Peyer's patch (tissue), 4 donors: ENCODE measurements at regions not wholly inside any gene's neighbourhood (a gene's known extent, or its start where the extent isn't known, plus 50 kb on each side); places are given as distances from the start of the nearest gene placed in this dataset.

Experiments
- POLR2A ChIP-seq, 2 donors: fragments of 450-650 bp; IDR thresholded peaks; one replicate each; pipeline ENCODE4 v1.5.1; 2017; ENCODE audit warnings: antibody characterized with exemption in 2 of 2, mild to moderate bottlenecking in 2 of 2, moderate library complexity in 2 of 2
- TF ChIP-seq, protein P1 (sequence below), 6 experiments: fragments of 450-650 bp in 4 of 6; fragments of 200-600 bp in 2 of 6; sonication (generic) in 1 of 6; IDR thresholded peaks; one replicate each; pipeline ENCODE4 v1.5.1; 2017 to 2019; ENCODE audit warnings: antibody characterized with exemption in 6 of 6, mild to moderate bottlenecking in 3 of 6, moderate library complexity in 1 of 6

DNA sequence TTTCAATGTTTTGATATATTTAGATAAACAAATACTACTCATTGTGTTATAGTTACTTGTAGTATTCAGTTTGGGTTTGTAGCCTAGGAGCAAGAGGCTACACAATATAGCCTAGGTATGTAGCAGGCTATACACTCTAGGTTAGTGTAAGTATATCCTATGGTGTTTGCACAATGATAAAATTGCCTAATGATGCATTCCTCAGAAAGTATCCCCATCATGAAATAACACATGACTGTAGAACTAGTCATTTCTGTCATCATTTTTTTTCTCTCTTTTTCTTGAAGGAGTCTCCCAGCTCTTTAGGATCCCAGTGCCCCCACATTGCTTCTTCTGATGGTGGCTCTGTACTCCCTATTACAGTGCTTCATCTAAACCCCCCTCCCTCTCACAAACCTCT is 157.7 kb upstream of the CADPS start:
- TF ChIP-seq, protein P1, sequence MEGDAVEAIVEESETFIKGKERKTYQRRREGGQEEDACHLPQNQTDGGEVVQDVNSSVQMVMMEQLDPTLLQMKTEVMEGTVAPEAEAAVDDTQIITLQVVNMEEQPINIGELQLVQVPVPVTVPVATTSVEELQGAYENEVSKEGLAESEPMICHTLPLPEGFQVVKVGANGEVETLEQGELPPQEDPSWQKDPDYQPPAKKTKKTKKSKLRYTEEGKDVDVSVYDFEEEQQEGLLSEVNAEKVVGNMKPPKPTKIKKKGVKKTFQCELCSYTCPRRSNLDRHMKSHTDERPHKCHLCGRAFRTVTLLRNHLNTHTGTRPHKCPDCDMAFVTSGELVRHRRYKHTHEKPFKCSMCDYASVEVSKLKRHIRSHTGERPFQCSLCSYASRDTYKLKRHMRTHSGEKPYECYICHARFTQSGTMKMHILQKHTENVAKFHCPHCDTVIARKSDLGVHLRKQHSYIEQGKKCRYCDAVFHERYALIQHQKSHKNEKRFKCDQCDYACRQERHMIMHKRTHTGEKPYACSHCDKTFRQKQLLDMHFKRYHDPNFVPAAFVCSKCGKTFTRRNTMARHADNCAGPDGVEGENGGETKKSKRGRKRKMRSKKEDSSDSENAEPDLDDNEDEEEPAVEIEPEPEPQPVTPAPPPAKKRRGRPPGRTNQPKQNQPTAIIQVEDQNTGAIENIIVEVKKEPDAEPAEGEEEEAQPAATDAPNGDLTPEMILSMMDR (IDR thresholded peaks at IDR 0.05) = no peak
- no peak for TF ChIP-seq POLR2A (IDR thresholded peaks at IDR 0.05)
